ENCODE measurements at regions not wholly inside any gene's neighbourhood (a gene's known extent, or its start where the extent isn't known, plus 50 kb on each side); places are given as distances from the start of the nearest gene placed in this dataset.

DNA sequence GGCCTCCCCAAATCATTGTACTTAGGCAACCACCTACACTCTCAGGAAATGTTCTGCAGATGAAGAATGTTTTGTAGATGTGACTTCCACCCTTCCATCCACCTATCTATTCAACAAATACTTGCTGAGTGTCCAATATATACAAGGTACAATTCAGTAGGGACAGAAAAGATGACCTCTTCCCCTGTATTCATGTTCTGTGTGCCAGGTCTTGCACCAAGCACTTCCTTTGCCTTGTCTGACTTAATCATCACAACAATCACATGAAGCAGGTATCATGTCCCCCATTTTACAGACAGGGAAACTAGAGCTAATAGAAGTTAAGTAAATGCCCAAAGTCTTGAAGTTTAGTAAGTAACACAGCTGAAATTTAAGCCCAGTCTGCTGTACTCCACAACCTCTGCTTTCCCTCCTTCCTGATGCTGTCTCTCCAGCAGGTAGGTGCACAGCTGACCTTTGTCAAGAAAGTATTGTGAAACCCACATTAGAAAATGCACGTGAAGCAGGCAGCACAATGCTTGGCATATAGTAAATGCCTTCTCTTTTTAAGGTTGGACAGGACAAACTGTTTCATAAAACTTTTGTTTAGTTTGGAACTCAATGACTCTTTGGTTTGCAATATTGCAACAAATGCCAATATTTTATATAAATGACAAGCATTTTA, 296.5 kb downstream of the DEPDC1B start (continued):
- TF ChIP-seq, protein P1, sequence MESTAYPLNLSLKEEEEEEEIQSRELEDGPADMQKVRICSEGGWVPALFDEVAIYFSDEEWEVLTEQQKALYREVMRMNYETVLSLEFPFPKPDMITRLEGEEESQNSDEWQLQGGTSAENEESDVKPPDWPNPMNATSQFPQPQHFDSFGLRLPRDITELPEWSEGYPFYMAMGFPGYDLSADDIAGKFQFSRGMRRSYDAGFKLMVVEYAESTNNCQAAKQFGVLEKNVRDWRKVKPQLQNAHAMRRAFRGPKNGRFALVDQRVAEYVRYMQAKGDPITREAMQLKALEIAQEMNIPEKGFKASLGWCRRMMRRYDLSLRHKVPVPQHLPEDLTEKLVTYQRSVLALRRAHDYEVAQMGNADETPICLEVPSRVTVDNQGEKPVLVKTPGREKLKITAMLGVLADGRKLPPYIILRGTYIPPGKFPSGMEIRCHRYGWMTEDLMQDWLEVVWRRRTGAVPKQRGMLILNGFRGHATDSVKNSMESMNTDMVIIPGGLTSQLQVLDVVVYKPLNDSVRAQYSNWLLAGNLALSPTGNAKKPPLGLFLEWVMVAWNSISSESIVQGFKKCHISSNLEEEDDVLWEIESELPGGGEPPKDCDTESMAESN (CRISPR knock-in tag; conservative IDR thresholded peaks at IDR 0.05), result 0 out of 2 replicates have a peak, but pooled peaks have one; percentile 44
- TF ChIP-seq ZNF430 (CRISPR knock-in tag; IDR thresholded peaks at IDR 0.05), result no peak
- TF ChIP-seq TRIM24 (CRISPR knock-in tag; IDR thresholded peaks at IDR 0.05), result peak; percentile 77; the same call in 1 of the 2 replicates
- peak; percentile 33; the same call in 1 of the 2 replicates for TF ChIP-seq FOSL2 (CRISPR knock-in tag; IDR thresholded peaks at IDR 0.05)
- TF ChIP-seq BHLHE40 (IDR thresholded peaks at IDR 0.05; ENCODE audit: low read length), result peak; percentile 81
- TF ChIP-seq HNF4A (CRISPR knock-in tag; IDR thresholded peaks at IDR 0.05), result peak; percentile 84
- TF ChIP-seq, protein P2, sequence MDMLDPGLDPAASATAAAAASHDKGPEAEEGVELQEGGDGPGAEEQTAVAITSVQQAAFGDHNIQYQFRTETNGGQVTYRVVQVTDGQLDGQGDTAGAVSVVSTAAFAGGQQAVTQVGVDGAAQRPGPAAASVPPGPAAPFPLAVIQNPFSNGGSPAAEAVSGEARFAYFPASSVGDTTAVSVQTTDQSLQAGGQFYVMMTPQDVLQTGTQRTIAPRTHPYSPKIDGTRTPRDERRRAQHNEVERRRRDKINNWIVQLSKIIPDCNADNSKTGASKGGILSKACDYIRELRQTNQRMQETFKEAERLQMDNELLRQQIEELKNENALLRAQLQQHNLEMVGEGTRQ (IDR thresholded peaks at IDR 0.05; ENCODE audit: low read depth, low read length), result peak; percentile 12; the same call in 1 of the 2 replicates
- TF ChIP-seq, protein P2 (CRISPR knock-in tag; IDR thresholded peaks at IDR 0.05; ENCODE audit: borderline replicate concordance), result no peak
- TF ChIP-seq KDM3A (CRISPR knock-in tag; IDR thresholded peaks at IDR 0.05; ENCODE audit: low read depth), result no peak
- 0 out of 2 replicates have a peak, but pooled peaks have one; percentile 47 for TF ChIP-seq CBX5 (CRISPR knock-in tag; IDR thresholded peaks at IDR 0.05; ENCODE audit: borderline replicate concordance)
- TF ChIP-seq ZNF292 (CRISPR knock-in tag; IDR thresholded peaks at IDR 0.05; ENCODE audit: borderline replicate concordance, low read depth), result peak; percentile 62; the same call in 1 of the 2 replicates
- TF ChIP-seq, protein P3, sequence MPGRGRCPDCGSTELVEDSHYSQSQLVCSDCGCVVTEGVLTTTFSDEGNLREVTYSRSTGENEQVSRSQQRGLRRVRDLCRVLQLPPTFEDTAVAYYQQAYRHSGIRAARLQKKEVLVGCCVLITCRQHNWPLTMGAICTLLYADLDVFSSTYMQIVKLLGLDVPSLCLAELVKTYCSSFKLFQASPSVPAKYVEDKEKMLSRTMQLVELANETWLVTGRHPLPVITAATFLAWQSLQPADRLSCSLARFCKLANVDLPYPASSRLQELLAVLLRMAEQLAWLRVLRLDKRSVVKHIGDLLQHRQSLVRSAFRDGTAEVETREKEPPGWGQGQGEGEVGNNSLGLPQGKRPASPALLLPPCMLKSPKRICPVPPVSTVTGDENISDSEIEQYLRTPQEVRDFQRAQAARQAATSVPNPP (CRISPR knock-in tag; IDR thresholded peaks at IDR 0.05), result no peak
- TF ChIP-seq, protein P4, sequence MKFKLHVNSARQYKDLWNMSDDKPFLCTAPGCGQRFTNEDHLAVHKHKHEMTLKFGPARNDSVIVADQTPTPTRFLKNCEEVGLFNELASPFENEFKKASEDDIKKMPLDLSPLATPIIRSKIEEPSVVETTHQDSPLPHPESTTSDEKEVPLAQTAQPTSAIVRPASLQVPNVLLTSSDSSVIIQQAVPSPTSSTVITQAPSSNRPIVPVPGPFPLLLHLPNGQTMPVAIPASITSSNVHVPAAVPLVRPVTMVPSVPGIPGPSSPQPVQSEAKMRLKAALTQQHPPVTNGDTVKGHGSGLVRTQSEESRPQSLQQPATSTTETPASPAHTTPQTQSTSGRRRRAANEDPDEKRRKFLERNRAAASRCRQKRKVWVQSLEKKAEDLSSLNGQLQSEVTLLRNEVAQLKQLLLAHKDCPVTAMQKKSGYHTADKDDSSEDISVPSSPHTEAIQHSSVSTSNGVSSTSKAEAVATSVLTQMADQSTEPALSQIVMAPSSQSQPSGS (CRISPR knock-in tag; IDR thresholded peaks at IDR 0.05), result peak; percentile 45; the same call in 1 of the 2 replicates
- TF ChIP-seq SNAI1 (CRISPR knock-in tag; IDR thresholded peaks at IDR 0.05; ENCODE audit: borderline replicate concordance), result 0 out of 2 replicates have a peak, but pooled peaks have one; percentile 54
- TF ChIP-seq, protein P5, sequence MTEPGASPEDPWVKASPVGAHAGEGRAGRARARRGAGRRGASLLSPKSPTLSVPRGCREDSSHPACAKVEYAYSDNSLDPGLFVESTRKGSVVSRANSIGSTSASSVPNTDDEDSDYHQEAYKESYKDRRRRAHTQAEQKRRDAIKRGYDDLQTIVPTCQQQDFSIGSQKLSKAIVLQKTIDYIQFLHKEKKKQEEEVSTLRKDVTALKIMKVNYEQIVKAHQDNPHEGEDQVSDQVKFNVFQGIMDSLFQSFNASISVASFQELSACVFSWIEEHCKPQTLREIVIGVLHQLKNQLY (CRISPR knock-in tag; IDR thresholded peaks at IDR 0.05), result peak; percentile 76
- no peak for TF ChIP-seq ATRX (CRISPR knock-in tag; IDR thresholded peaks at IDR 0.05; ENCODE audit: borderline replicate concordance)
- TF ChIP-seq THAP11 (CRISPR knock-in tag; IDR thresholded peaks at IDR 0.05), result 0 out of 2 replicates have a peak, but pooled peaks have one; percentile 21
- TF ChIP-seq RXRA (CRISPR knock-in tag; IDR thresholded peaks at IDR 0.05), result no peak
- TF ChIP-seq EP300 (IDR thresholded peaks at IDR 0.05; ENCODE audit: low read depth in 2 of 2, low read length in 2 of 2), result 0 out of 4 replicates have a peak, but pooled peaks of 1 of the 2 experiments have one; percentile 40
- no peak for TF ChIP-seq EP300 (CRISPR knock-in tag; IDR thresholded peaks at IDR 0.05; ENCODE audit: borderline replicate concordance)
